ENCODE measurements at regions not wholly inside any gene's neighbourhood (a gene's known extent, or its start where the extent isn't known, plus 50 kb on each side); places are given as distances from the start of the nearest gene placed in this dataset.

- DNase-seq: no peak
- Histone ChIP-seq H3K27me3 (ENCODE audit: control insufficient read depth, insufficient read depth, low read length) (no peaks in the 10 kb centered on the region), H3K36me3 (replicated peaks; ENCODE audit: control insufficient read depth, insufficient read depth, low read length) (no peaks in the 10 kb centered on the region), H3K4me3 (ENCODE audit: insufficient read depth, low read depth, low read length) (no peak overlapping the region)
Measured at GRCh38 chr18:2281523-2282199, 289.6 kb downstream of the METTL4 start.

GRCh38 chr18:2293109-2293839 is 278.0 kb downstream of the METTL4 start:
- no peak for DNase-seq

DNA sequence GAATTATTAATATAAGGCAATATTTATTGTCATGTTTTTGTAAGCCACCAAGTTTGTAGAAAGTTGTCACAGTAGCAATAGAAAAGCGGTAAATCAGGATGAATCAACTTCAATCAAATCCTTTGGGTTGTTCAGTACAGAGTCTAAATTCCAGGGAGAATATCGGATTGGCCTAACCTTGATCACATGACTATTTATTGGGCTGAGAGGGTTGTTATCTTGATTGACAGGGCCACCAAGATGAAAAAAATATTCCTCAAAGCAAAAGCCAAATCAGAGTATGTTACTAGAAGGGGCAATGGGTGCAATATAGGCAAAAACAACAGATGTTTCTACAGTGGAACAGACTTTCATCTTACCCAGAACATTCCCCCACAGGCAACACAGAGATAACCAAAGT is 270.0 kb downstream of the METTL4 start:
- Histone ChIP-seq H3K36me3 (replicated peaks; ENCODE audit: control insufficient read depth, insufficient read depth, low read length) (no peaks in the 10 kb centered on the region), H3K27me3 (ENCODE audit: control insufficient read depth, insufficient read depth, low read length) (no peaks in the 10 kb centered on the region), H3K4me3 (ENCODE audit: insufficient read depth, low read depth, low read length) (no peak overlapping the region)
- no peak for DNase-seq

More at GRCh38 chr18:2293109-2293839, 278.0 kb downstream of the METTL4 start:
- H3K27me3 ChIP-seq (ENCODE audit: control insufficient read depth, insufficient read depth, low read length): no peaks in the 10 kb centered on the region
- H3K36me3 ChIP-seq (replicated peaks; ENCODE audit: control insufficient read depth, insufficient read depth, low read length): no peaks in the 10 kb centered on the region
- no peak overlapping the region for H3K4me3 ChIP-seq (ENCODE audit: insufficient read depth, low read depth, low read length)

GRCh38 chr18:2302012-2302411 is 269.3 kb downstream of the METTL4 start:
- H3K36me3 ChIP-seq (replicated peaks; ENCODE audit: control insufficient read depth, insufficient read depth, low read length): no peaks in the 10 kb centered on the region
- H3K4me3 ChIP-seq (ENCODE audit: insufficient read depth, low read depth, low read length): no peak overlapping the region
- no peak for DNase-seq
- H3K27me3 ChIP-seq (ENCODE audit: control insufficient read depth, insufficient read depth, low read length): no peaks in the 10 kb centered on the region

GRCh38 chr18:2302628-2303516 is 268.4 kb downstream of the METTL4 start:
- H3K4me3 ChIP-seq (ENCODE audit: insufficient read depth, low read depth, low read length): no peak overlapping the region
- DNase-seq: no peak
- H3K36me3 ChIP-seq (replicated peaks; ENCODE audit: control insufficient read depth, insufficient read depth, low read length): no peaks in the 10 kb centered on the region
- H3K27me3 ChIP-seq (ENCODE audit: control insufficient read depth, insufficient read depth, low read length): no peaks in the 10 kb centered on the region

DNA sequence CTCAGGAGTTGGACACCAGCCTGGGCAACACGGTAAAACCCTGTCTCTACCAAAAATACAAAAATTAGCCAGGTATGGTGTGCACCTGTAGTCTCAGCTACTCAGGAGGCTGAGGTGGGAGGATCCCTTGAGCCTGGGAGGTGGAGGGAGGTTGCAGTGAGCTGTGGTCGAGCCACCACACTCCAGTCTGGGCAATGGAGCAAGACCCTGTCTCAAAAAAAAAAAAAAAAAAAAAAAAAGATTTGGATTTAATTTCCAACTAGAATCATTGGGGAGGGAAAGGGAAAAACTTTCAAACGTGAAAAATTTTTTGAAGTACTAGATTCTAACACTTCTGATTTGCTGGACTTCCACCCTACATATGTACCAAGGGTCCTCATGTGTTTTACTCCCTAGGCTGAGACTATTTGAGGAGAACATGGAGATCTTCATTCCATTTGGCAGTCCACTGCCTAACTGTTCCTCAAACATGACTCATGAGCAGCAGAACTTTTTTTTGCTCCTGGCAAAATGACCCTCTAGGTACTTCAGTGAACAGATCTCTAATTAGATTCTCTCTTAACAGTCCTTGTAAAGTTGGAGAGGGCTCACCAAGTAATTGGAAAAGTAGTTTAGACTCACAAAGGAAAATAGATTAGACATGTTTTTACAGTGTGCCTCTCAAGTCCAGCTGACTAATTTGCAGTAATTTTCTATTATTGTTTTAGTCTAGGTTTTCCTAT is 267.6 kb downstream of the METTL4 start:
- H3K36me3 ChIP-seq (replicated peaks; ENCODE audit: control insufficient read depth, insufficient read depth, low read length): no peaks in the 10 kb centered on the region
- no peaks in the 10 kb centered on the region for H3K27me3 ChIP-seq (ENCODE audit: control insufficient read depth, insufficient read depth, low read length)
- no peak for DNase-seq
- no peak overlapping the region for H3K4me3 ChIP-seq (ENCODE audit: insufficient read depth, low read depth, low read length)

DNA sequence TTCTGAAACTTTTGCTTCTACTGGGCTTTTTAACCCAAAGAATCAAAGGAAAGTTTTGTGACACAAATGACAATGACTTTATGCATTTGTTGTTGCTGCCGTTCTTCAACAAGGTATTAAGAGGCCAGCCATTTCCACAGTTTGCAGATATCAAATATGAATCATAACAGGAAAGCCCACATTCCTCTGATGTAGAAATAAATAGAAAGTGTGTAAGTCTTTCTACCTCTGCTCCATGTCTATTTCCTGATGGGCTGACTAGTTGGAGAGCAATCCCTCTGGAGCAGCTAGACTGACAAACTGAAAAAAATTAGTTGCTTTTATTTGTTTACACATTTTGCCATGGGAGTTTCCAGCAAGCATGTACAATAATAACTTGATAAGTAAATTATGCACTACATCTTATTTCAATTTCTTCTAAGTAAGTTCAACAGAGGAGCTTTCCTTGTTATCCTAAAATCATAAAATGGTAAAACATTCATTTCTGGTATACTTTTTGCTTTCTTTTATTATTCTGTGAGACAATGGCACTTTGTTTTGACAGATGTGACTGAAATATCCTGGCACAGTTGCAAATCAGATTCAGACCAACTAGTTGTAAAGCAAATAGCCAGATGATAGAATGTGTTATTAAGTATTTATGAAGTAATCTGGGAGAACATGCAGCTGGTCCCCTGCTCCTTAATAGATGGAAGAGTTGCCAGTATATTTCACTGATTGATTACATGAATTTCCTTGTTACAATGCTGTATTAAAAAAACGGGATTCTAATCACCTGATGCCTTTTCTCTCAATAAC is 266.7 kb downstream of the METTL4 start:
- H3K4me3 ChIP-seq (ENCODE audit: insufficient read depth, low read depth, low read length): no peak overlapping the region
- H3K27me3 ChIP-seq (ENCODE audit: control insufficient read depth, insufficient read depth, low read length): no peaks in the 10 kb centered on the region
- H3K36me3 ChIP-seq (replicated peaks; ENCODE audit: control insufficient read depth, insufficient read depth, low read length): no peaks in the 10 kb centered on the region
- no peak for DNase-seq

- Histone ChIP-seq H3K4me3 (ENCODE audit: insufficient read depth, low read depth, low read length) (no peak overlapping the region), H3K36me3 (replicated peaks; ENCODE audit: control insufficient read depth, insufficient read depth, low read length) (no peaks in the 10 kb centered on the region), H3K27me3 (ENCODE audit: control insufficient read depth, insufficient read depth, low read length) (no peaks in the 10 kb centered on the region)
- DNase-seq: no peak
Measured at GRCh38 chr18:2306606-2307005, 264.7 kb downstream of the METTL4 start.

DNA sequence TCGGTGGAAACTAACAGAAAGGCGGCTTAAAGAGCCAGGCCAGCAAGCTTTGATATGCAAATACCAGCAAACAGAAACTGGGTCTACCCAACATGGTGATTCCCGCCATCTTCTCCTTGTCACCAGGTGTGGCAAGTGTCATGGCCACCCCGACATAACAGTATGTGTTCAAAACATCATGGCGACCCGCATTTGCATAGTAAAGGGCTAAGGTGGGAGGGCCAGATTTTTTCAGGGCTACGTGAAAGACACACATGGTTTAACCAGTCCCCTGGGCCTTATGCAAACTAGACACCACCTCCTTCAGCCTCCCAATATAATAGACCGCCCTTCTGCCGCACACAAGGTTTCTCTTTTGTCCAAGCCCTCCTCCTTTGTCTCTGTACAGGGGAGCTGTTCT is 260.4 kb downstream of the METTL4 start:
- DNase-seq: no peak
- Histone ChIP-seq H3K27me3 (ENCODE audit: control insufficient read depth, insufficient read depth, low read length) (no peaks in the 10 kb centered on the region), H3K36me3 (replicated peaks; ENCODE audit: control insufficient read depth, insufficient read depth, low read length) (no peaks in the 10 kb centered on the region)

GRCh38 chr18:2312440-2312839 is 258.9 kb downstream of the METTL4 start:
- Histone ChIP-seq H3K36me3 (replicated peaks; ENCODE audit: control insufficient read depth, insufficient read depth, low read length) (no peaks in the 10 kb centered on the region), H3K27me3 (ENCODE audit: control insufficient read depth, insufficient read depth, low read length) (no peaks in the 10 kb centered on the region), H3K4me3 (ENCODE audit: insufficient read depth, low read depth, low read length) (no peak overlapping the region)
- DNase-seq: no peak

More for the DNA sequence above, 260.4 kb downstream of the METTL4 start:
- H3K4me3 ChIP-seq (ENCODE audit: insufficient read depth, low read depth, low read length): no peak overlapping the region

- DNase-seq: no peak
- H3K27me3 ChIP-seq (ENCODE audit: control insufficient read depth, insufficient read depth, low read length): no peaks in the 10 kb centered on the region
- no peaks in the 10 kb centered on the region for H3K36me3 ChIP-seq (replicated peaks; ENCODE audit: control insufficient read depth, insufficient read depth, low read length)
- no peak overlapping the region for H3K4me3 ChIP-seq (ENCODE audit: insufficient read depth, low read depth, low read length)
Measured at GRCh38 chr18:2313332-2313731, 258.0 kb downstream of the METTL4 start.

- H3K27me3 ChIP-seq (ENCODE audit: control insufficient read depth, insufficient read depth, low read length): no peaks in the 10 kb centered on the region
- no peak for DNase-seq
- H3K36me3 ChIP-seq (replicated peaks; ENCODE audit: control insufficient read depth, insufficient read depth, low read length): no peaks in the 10 kb centered on the region
- no peak overlapping the region for H3K4me3 ChIP-seq (ENCODE audit: insufficient read depth, low read depth, low read length)
Measured at GRCh38 chr18:2316082-2316750, 255.1 kb downstream of the METTL4 start.

All from H7 (cell line).